HEK293 (cell line): ENCODE measurements at regions not wholly inside any gene's neighbourhood (a gene's known extent, or its start where the extent isn't known, plus 50 kb on each side); places are given as distances from the start of the nearest gene placed in this dataset.

Experiments
- CTCF ChIP-seq: fragments of 450-650 bp; formaldehyde crosslinking; IDR thresholded peaks from 2 replicates; pipeline ENCODE4 v1.5.1; 2016; ENCODE audit warnings: missing biosample characterization, missing genetic modification characterization
- ZFP3 ChIP-seq: fragments of 450-650 bp; formaldehyde crosslinking; IDR thresholded peaks from 2 replicates; pipeline ENCODE4 v1.5.1; 2016; ENCODE audit warnings: low read depth, missing biosample characterization, missing genetic modification characterization
- ZNF2 ChIP-seq: fragments of 450-650 bp; formaldehyde crosslinking; IDR thresholded peaks from 2 replicates; pipeline ENCODE4 v1.5.1; 2016; ENCODE audit warnings: missing biosample characterization, missing genetic modification characterization
- ZNF202 ChIP-seq: fragments of 450-650 bp; formaldehyde crosslinking; IDR thresholded peaks from 2 replicates; pipeline ENCODE4 v1.5.1; 2016; ENCODE audit warnings: missing biosample characterization, missing genetic modification characterization, borderline replicate concordance
- ZNF311 ChIP-seq: fragments of 450-650 bp; formaldehyde crosslinking; IDR thresholded peaks from 2 replicates; pipeline ENCODE4 v1.5.1; 2017; ENCODE audit warnings: missing biosample characterization, missing genetic modification characterization, borderline replicate concordance
- ZNF777 ChIP-seq: fragments of 450-650 bp; formaldehyde crosslinking; IDR thresholded peaks from 2 replicates; pipeline ENCODE4 v1.5.1; 2017; ENCODE audit warnings: missing biosample characterization, missing genetic modification characterization, borderline replicate concordance

- no peak for TF ChIP-seq ZNF202
- no peak for TF ChIP-seq ZNF777
- TF ChIP-seq ZFP3, result no peak
- no peak for TF ChIP-seq CTCF (tag by site-specific recombination)
- no peak for TF ChIP-seq ZNF2 (tag by site-specific recombination)
- TF ChIP-seq ZNF311 (tag by site-specific recombination), result no peak
Measured at GRCh38 chr14:58731465-58732293, 93.9 kb downstream of the DACT1 start.
